IMR-90 (cell line): ENCODE measurements at regions not wholly inside any gene's neighbourhood (a gene's known extent, or its start where the extent isn't known, plus 50 kb on each side); places are given as distances from the start of the nearest gene placed in this dataset.

ENCODE experiments used
- ATAC-seq: fragments of 200-7000 bp; cut with Tn5 transposase; 2 replicates; pipeline ENCODE4 v1.9.1; 2020; ENCODE audit warnings: low read depth, mild to moderate bottlenecking, moderate library complexity
- BruUV-seq: library from RNA; stranded (reverse); fragments of 400-500 nt; replicated peaks from 2 replicates; lab custom pipeline; 2021; lab: Mats Ljungman, UMichigan
- CTCF ChIA-PET: fragments of 300-600 bp; formaldehyde crosslinking; extraction: SDS; loops from one replicate; lab custom pipeline; 2021; ENCODE audit warnings: antibody characterized with exemption; lab: Yijun Ruan, JAX
- POLR2A ChIA-PET: fragments of 300-600 bp; sonication (Branson Sonifier 250); formaldehyde crosslinking; loops from one replicate; lab custom pipeline; 2022; ENCODE audit warnings: antibody characterized with exemption; ENCODE audit not compliant: unreplicated experiment; lab: Charles Lee
- DNase-seq: peaks from one replicate; pipeline ENCODE4 v3.0.0; 2013
- H2AFZ ChIP-seq: replicated peaks from 2 replicates; pipeline ENCODE3; 2013; ENCODE audit warnings: low read length, mild to moderate bottlenecking; ENCODE audit not compliant: poor library complexity
- H2AK5ac ChIP-seq: 2 replicates; pipeline ENCODE4 v1.6.1; 2013; ENCODE audit warnings: low read depth, low read length, inconsistent platforms
- H2AK9ac ChIP-seq: replicated peaks from 2 replicates; pipeline ENCODE3; 2013; ENCODE audit warnings: mild to moderate bottlenecking, low read depth, low read length, moderate library complexity; ENCODE audit not compliant: poor library complexity
- H2BK120ac ChIP-seq: 2 replicates; pipeline ENCODE4 v1.6.1; 2013; ENCODE audit warnings: low read depth, low read length, inconsistent platforms
- H2BK15ac ChIP-seq: 3 replicates; pipeline ENCODE4 v1.6.1; 2013; ENCODE audit warnings: low read depth, low read length, inconsistent platforms
- H2BK20ac ChIP-seq: 2 replicates; pipeline ENCODE4 v1.6.1; 2013; ENCODE audit warnings: low read depth, mild to moderate bottlenecking, inconsistent platforms, low read length, moderate library complexity
- H2BK5ac ChIP-seq: 2 replicates; pipeline ENCODE4 v1.6.1; 2013; ENCODE audit warnings: mild to moderate bottlenecking, low read depth, low read length, inconsistent platforms; ENCODE audit not compliant: poor library complexity, severe bottlenecking
- H3K14ac ChIP-seq: replicated peaks from 2 replicates; pipeline ENCODE4 v1.6.1; 2013; ENCODE audit warnings: low read depth, low read length, inconsistent platforms
- H3K18ac ChIP-seq: 2 replicates; pipeline ENCODE4 v1.6.1; 2013; ENCODE audit warnings: low read depth, low read length, control low read depth
- H3K23ac ChIP-seq: 2 replicates; pipeline ENCODE4 v1.6.1; 2013; ENCODE audit warnings: low read depth, low read length, inconsistent platforms
- H3K27ac ChIP-seq: 2 replicates; pipeline ENCODE4 v1.5.1; 2013; ENCODE audit warnings: mild to moderate bottlenecking, control low read depth, low read length; ENCODE audit not compliant: insufficient read depth
- H3K27me3 ChIP-seq: 2 replicates; pipeline ENCODE4 v1.6.1; 2013; ENCODE audit warnings: low read length; ENCODE audit not compliant: control insufficient read depth, insufficient read depth
- H3K36me3 ChIP-seq: 2 replicates; pipeline ENCODE4 v1.6.1; 2013; ENCODE audit warnings: low read length, mixed read lengths; ENCODE audit not compliant: control insufficient read depth, insufficient read depth
- H3K4ac ChIP-seq: 2 replicates; pipeline ENCODE4 v1.6.1; 2013; ENCODE audit warnings: low read depth, low read length, inconsistent platforms
- H3K4me1 ChIP-seq: 2 replicates; pipeline ENCODE4 v1.6.1; 2013; ENCODE audit warnings: low read length, mixed read lengths; ENCODE audit not compliant: control insufficient read depth, insufficient read depth
- H3K4me2 ChIP-seq: 2 replicates; pipeline ENCODE4 v1.6.1; 2013; ENCODE audit warnings: low read depth, mild to moderate bottlenecking, control low read depth, low read length, moderate library complexity
- H3K4me3 ChIP-seq: 2 replicates; pipeline ENCODE4 v1.5.1; 2013; ENCODE audit warnings: low read depth, mild to moderate bottlenecking, control low read depth, low read length, moderate library complexity; ENCODE audit not compliant: insufficient read depth
- H3K56ac ChIP-seq: 2 replicates; pipeline ENCODE4 v1.6.1; 2013; ENCODE audit warnings: low read length, inconsistent platforms; ENCODE audit not compliant: insufficient read depth; ENCODE audit errors: extremely low read depth
- H3K79me1 ChIP-seq, 2 experiments: 2 replicates each; pipeline ENCODE4 v1.6.1; 2013; ENCODE audit warnings: low read length in 2 of 2, inconsistent platforms in 1 of 2, low read depth in 1 of 2
- H3K9ac ChIP-seq: 2 replicates; pipeline ENCODE4 v1.6.1; 2013; ENCODE audit warnings: low read depth, low read length, control low read depth
- H3K9me1 ChIP-seq: 2 replicates; pipeline ENCODE4 v1.6.1; 2013; ENCODE audit warnings: low read length, inconsistent platforms; ENCODE audit not compliant: insufficient read depth
- H3K9me3 ChIP-seq: 2 replicates; pipeline ENCODE4 v1.6.1; 2013; ENCODE audit warnings: low read length; ENCODE audit not compliant: control insufficient read depth, insufficient read depth
- H4K20me1 ChIP-seq: 2 replicates; pipeline ENCODE4 v1.6.1; 2013; ENCODE audit warnings: low read length, inconsistent platforms; ENCODE audit not compliant: insufficient read depth
- H4K5ac ChIP-seq: 2 replicates; pipeline ENCODE4 v1.6.1; 2013; ENCODE audit warnings: mild to moderate bottlenecking, low read depth, low read length, control low read depth
- H4K8ac ChIP-seq, 2 experiments: 2 replicates each; pipeline ENCODE4 v1.6.1; 2013; ENCODE audit warnings: low read depth in 2 of 2, low read length in 2 of 2, control low read depth in 1 of 2, inconsistent platforms in 1 of 2
- H4K91ac ChIP-seq: 2 replicates; pipeline ENCODE4 v1.6.1; 2013; ENCODE audit warnings: low read depth, low read length, inconsistent platforms; ENCODE audit not compliant: insufficient read depth
- BHLHE40 ChIP-seq: fragments of 150-350 bp; IDR thresholded peaks from 2 replicates; pipeline ENCODE4 v1.6.1; 2016; ENCODE audit warnings: mild to moderate bottlenecking, low read depth, low read length
- CHD1 ChIP-seq: IDR thresholded peaks from 2 replicates; pipeline ENCODE4 v1.6.1; 2012; ENCODE audit warnings: low read depth, low read length, improper control_type of control experiment
- ELK1 ChIP-seq: fragments of 150-350 bp; IDR thresholded peaks from 2 replicates; pipeline ENCODE4 v1.6.1; 2016; ENCODE audit warnings: low read depth, mild to moderate bottlenecking, low read length, moderate library complexity, borderline replicate concordance
- FOS ChIP-seq: fragments of 150-350 bp; IDR thresholded peaks from 2 replicates; pipeline ENCODE4 v1.6.1; 2016; ENCODE audit warnings: low read depth, low read length
- MAFK ChIP-seq: IDR thresholded peaks from 2 replicates; pipeline ENCODE4 v1.6.1; 2012; ENCODE audit warnings: low read depth, low read length, improper control_type of control experiment
- NFE2L2 ChIP-seq: fragments of 150-350 bp; IDR thresholded peaks from 2 replicates; pipeline ENCODE4 v1.6.1; 2016; ENCODE audit warnings: low read depth, mild to moderate bottlenecking, low read length
- RCOR1 ChIP-seq: IDR thresholded peaks from 2 replicates; pipeline ENCODE4 v1.6.1; 2012; ENCODE audit warnings: mild to moderate bottlenecking, low read length, improper control_type of control experiment; ENCODE audit not compliant: insufficient replicate concordance
- RFX5 ChIP-seq: IDR thresholded peaks from 2 replicates; pipeline ENCODE4 v1.8.0; 2012; ENCODE audit warnings: low read depth, mild to moderate bottlenecking, low read length, moderate library complexity
- WGBS, 2 experiments: methylation state at CpG; one replicate each; pipeline versions ENCODE4 v1.1.5 to v1.1.7; 2013; ENCODE audit warnings: missing lambda C conversion rate in 2 of 2; ENCODE audit not compliant: insufficient read length in 1 of 2; ENCODE audit errors: extremely low coverage in 2 of 2; 5-methylcytosine and 5-hydroxymethylcytosine counted together
- dilution Hi-C: fragments of 300-500 bp; cut with HindIII; formaldehyde crosslinking; loops from one replicate; pipeline ENCODE4 v1.14.3; 2018; ENCODE audit warnings: low sequenced_read_pairs; ENCODE audit not compliant: unreplicated experiment
- in situ Hi-C: fragments of 300-500 bp; cut with MboI; formaldehyde crosslinking; loops from 3 replicates; pipeline ENCODE4 v1.14.3; 2019; ENCODE audit warnings: low sequenced_read_pairs, inconsistent platforms, mixed read lengths
- intact Hi-C: fragments of 100-400 bp; cut with micrococcal nuclease; formaldehyde crosslinking; loops from 2 replicates; pipeline ENCODE4 v1.10.0; 2022
- TF ChIP-seq, protein P1 (sequence below): conservative IDR thresholded peaks from 2 replicates; pipeline ENCODE4 v1.5.1; 2012; ENCODE audit warnings: mild to moderate bottlenecking, low read depth, low read length, improper control_type of control experiment

- H2AK5ac ChIP-seq, result peak overlapping the region; percentile 21; the same call in 1 of the 2 replicates
- H3K4me1 ChIP-seq, result peaks cover 6% of the 10 kb centered on the region
- H2AFZ ChIP-seq, result no peak overlapping the region
- no CpG with 5 or more reads among the region's 1 CpG for WGBS, 2 experiments
- H3K36me3 ChIP-seq, result no peaks in the 10 kb centered on the region
- DNase-seq, result no peak
- dilution Hi-C loops, result no loop called here
- H3K4me2 ChIP-seq, result no peak overlapping the region
- no peak overlapping the region; the same call in 2 of the 3 replicates for H2BK15ac ChIP-seq
- no peak overlapping the region for H2BK20ac ChIP-seq
- no peak overlapping the region for H4K91ac ChIP-seq
- no peak overlapping the region for H3K9ac ChIP-seq
- H3K27me3 ChIP-seq, result no peaks in the 10 kb centered on the region
- H3K9me3 ChIP-seq, result no peaks in the 10 kb centered on the region
- H2BK5ac ChIP-seq, result no peak overlapping the region
- in situ Hi-C loops, result no loop called here
- no peak overlapping the region for H4K5ac ChIP-seq
- no peak overlapping the region for H3K23ac ChIP-seq
- H4K20me1 ChIP-seq, result no peaks in the 10 kb centered on the region
- H3K18ac ChIP-seq, result no peak overlapping the region
- H2BK120ac ChIP-seq, result no peak overlapping the region
- ATAC-seq, result no peak
- TF ChIP-seq, protein P1, sequence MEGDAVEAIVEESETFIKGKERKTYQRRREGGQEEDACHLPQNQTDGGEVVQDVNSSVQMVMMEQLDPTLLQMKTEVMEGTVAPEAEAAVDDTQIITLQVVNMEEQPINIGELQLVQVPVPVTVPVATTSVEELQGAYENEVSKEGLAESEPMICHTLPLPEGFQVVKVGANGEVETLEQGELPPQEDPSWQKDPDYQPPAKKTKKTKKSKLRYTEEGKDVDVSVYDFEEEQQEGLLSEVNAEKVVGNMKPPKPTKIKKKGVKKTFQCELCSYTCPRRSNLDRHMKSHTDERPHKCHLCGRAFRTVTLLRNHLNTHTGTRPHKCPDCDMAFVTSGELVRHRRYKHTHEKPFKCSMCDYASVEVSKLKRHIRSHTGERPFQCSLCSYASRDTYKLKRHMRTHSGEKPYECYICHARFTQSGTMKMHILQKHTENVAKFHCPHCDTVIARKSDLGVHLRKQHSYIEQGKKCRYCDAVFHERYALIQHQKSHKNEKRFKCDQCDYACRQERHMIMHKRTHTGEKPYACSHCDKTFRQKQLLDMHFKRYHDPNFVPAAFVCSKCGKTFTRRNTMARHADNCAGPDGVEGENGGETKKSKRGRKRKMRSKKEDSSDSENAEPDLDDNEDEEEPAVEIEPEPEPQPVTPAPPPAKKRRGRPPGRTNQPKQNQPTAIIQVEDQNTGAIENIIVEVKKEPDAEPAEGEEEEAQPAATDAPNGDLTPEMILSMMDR, result no peak
- TF ChIP-seq NFE2L2 (no peak), CHD1 (no peak), MAFK (no peak), ELK1 (no peak), FOS (no peak), RFX5 (no peak), BHLHE40 (no peak), RCOR1 (no peak)
- no peaks in the 10 kb centered on the region for H3K79me1 ChIP-seq
- H3K4ac ChIP-seq, result no peak overlapping the region
- H3K9me1 ChIP-seq, result peaks cover 5% of the 10 kb centered on the region; the same call in 1 of the 2 replicates
- intact Hi-C loops, result no loop called here
- H3K4me3 ChIP-seq, result no peak overlapping the region
- no peak overlapping the region for H3K14ac ChIP-seq
- H4K8ac ChIP-seq, result no peak overlapping the region
- POLR2A ChIA-PET, result no interaction called here
- H3K27ac ChIP-seq, result no peak overlapping the region
- CTCF ChIA-PET, result no interaction called here
- no peak overlapping the region for H2AK9ac ChIP-seq
- H3K56ac ChIP-seq, result no peak overlapping the region
- no TSS peak for BruUV-seq
These were observed 57.4 kb upstream of the ARHGAP42 start for GRCh38 chr11:100629671-100630070.
